Type B pancreatic cell (in vitro differentiated cells): ENCODE measurements at regions not wholly inside any gene's neighbourhood (a gene's known extent, or its start where the extent isn't known, plus 50 kb on each side); places are given as distances from the start of the nearest gene placed in this dataset.

Source experiments
- DNase-seq: peaks from one replicate; pipeline ENCODE4 v3.0.0; 2021; ENCODE audit warnings: mixed read lengths; ENCODE audit not compliant: unreplicated experiment; ENCODE audit errors: extremely low spot score
- H3K27ac Mint-ChIP-seq: 2 replicates; pipeline ENCODE4 v1.8.0; 2021; ENCODE audit warnings: mild to moderate bottlenecking, mixed read lengths
- H3K27me3 Mint-ChIP-seq: 2 replicates; pipeline ENCODE4 v1.8.0; 2021; ENCODE audit warnings: mixed read lengths
- H3K36me3 Mint-ChIP-seq: 2 replicates; pipeline ENCODE4 v1.8.0; 2021; ENCODE audit warnings: mixed read lengths
- H3K4me1 Mint-ChIP-seq: one replicate; pipeline ENCODE4 v1.8.0; 2021; ENCODE audit warnings: mixed read lengths; ENCODE audit not compliant: unreplicated experiment
- H3K4me3 Mint-ChIP-seq: 2 replicates; pipeline ENCODE4 v1.8.0; 2021; ENCODE audit warnings: mild to moderate bottlenecking, mixed read lengths
- H3K9me3 Mint-ChIP-seq: 2 replicates; pipeline ENCODE4 v1.8.0; 2021; ENCODE audit warnings: mixed read lengths
- TF ChIP-seq, protein P1 (sequence below): fragments of 200-600 bp; sonication (generic); conservative IDR thresholded peaks from 2 replicates; pipeline ENCODE4 v1.5.0; 2021; ENCODE audit warnings: antibody characterized with exemption, mild to moderate bottlenecking

DNA sequence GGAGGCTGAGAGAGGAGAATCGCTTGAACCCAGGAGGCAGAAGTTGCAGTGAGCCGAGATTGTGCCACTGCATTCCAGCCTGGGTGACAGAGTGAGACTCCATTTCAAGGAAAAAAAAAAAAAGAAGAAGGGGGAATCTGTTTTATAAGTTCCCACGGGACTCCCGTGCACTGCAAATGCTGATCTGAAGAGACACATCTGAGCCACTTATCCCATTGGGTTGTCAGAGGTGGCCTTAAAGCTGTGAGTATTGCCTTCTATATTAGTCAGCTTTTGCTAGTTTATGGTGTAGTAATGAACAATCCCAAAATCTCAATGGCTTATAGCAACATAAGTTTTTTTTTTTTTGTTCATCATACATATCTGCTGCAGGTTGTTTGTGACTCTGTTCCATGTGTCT, 82.8 kb downstream of the MRM1 start:
- Mint-ChIP-seq H3K27ac (no peak overlapping the region), H3K4me1 (peaks cover 4% of the 10 kb centered on the region), H3K4me3 (no peak overlapping the region), H3K36me3 (no peaks in the 10 kb centered on the region), H3K27me3 (peaks cover 45% of the 10 kb centered on the region), H3K9me3 (no peaks in the 10 kb centered on the region)
- TF ChIP-seq, protein P1, sequence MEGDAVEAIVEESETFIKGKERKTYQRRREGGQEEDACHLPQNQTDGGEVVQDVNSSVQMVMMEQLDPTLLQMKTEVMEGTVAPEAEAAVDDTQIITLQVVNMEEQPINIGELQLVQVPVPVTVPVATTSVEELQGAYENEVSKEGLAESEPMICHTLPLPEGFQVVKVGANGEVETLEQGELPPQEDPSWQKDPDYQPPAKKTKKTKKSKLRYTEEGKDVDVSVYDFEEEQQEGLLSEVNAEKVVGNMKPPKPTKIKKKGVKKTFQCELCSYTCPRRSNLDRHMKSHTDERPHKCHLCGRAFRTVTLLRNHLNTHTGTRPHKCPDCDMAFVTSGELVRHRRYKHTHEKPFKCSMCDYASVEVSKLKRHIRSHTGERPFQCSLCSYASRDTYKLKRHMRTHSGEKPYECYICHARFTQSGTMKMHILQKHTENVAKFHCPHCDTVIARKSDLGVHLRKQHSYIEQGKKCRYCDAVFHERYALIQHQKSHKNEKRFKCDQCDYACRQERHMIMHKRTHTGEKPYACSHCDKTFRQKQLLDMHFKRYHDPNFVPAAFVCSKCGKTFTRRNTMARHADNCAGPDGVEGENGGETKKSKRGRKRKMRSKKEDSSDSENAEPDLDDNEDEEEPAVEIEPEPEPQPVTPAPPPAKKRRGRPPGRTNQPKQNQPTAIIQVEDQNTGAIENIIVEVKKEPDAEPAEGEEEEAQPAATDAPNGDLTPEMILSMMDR: no peak
- no peak for DNase-seq

DNA sequence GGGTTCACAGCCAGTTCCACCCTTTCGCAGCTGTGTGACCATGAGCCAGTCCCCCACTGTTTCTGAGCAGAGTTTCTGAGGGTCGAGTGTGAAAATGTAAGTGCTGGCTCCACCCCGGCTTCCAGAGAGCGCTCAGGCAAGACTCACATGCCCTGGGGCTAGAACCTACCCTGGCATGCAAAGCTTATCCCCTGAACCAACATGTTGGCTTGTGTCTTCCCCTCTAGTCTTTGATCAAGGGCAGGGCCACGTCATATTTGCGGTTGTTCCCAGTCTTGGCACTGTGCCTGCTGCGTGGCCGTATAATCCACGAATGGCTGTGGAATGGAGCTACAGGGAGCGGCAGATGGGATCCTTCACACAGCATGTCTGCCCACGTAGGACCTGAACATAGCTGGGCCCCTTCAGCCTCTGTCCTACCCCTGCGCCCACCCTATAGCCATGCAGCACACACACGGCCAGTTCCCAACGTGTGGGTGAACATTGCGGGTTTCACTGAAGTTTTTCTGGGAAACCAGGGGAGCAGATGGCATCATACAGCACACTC, 84.8 kb downstream of the MRM1 start:
- peaks cover 55% of the 10 kb centered on the region for H3K27me3 Mint-ChIP-seq
- no peaks in the 10 kb centered on the region for H3K4me1 Mint-ChIP-seq
- H3K4me3 Mint-ChIP-seq: no peak overlapping the region
- DNase-seq: no peak
- H3K36me3 Mint-ChIP-seq: no peaks in the 10 kb centered on the region
- TF ChIP-seq, protein P1: no peak
- no peaks in the 10 kb centered on the region for H3K9me3 Mint-ChIP-seq
- no peak overlapping the region for H3K27ac Mint-ChIP-seq

DNA sequence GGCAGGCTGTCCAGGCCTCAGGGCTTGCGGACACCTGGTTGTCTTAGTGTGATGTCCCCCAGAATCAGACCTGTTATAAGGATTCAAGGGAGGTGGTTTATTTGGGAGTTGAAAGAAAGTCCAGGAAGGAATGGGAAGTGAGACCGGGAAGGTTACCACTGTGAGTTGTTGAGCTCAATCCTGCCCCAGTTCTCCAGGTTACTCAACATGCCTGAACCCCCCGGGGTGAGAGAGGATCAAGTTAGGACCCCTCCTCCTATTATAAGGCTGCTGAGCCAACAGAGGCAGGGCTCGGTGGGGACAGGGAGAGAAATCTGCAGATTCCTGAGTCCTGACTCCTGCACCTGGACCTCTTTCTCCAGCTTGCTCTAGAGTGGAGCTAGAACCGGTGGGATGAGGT, 86.4 kb downstream of the MRM1 start:
- Mint-ChIP-seq H3K36me3 (no peaks in the 10 kb centered on the region), H3K4me1 (no peaks in the 10 kb centered on the region), H3K9me3 (no peaks in the 10 kb centered on the region), H3K4me3 (no peak overlapping the region), H3K27ac (no peak overlapping the region), H3K27me3 (peaks cover 66% of the 10 kb centered on the region)
- TF ChIP-seq, protein P1: no peak
- DNase-seq: no peak

DNA sequence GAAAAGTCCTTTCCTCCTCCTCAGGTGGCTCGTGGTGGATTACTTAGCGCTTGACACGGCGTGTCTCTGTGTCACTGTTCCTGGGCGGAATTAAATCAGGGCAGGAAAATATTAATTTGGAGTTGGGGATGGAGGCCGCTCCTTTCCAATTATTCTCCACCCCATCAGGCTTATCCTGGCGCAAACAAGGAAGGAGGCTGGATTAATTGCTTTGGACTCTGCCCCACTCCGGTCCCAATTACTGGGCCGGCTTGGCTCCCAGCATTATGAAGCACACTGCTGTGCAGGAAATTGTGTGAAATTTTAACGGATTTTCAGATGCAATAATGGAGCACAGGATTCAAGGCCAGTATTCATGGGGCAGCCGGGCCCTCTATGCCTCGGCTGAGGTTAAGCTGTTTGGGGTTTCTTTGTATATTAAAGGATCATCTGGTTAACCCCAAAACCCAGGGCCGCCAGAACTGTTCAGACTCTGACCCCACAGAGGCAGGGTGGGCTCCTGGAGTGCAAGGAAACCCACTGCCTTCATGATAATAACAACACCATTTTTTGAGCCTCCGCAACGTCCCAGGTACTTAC, 87.8 kb downstream of the MRM1 start:
- DNase-seq: no peak
- H3K27me3 Mint-ChIP-seq: peaks cover 75% of the 10 kb centered on the region
- no peaks in the 10 kb centered on the region for H3K4me1 Mint-ChIP-seq
- H3K4me3 Mint-ChIP-seq: no peak overlapping the region
- no peaks in the 10 kb centered on the region for H3K36me3 Mint-ChIP-seq
- TF ChIP-seq, protein P1: no peak
- H3K27ac Mint-ChIP-seq: no peak overlapping the region
- no peaks in the 10 kb centered on the region for H3K9me3 Mint-ChIP-seq

DNA sequence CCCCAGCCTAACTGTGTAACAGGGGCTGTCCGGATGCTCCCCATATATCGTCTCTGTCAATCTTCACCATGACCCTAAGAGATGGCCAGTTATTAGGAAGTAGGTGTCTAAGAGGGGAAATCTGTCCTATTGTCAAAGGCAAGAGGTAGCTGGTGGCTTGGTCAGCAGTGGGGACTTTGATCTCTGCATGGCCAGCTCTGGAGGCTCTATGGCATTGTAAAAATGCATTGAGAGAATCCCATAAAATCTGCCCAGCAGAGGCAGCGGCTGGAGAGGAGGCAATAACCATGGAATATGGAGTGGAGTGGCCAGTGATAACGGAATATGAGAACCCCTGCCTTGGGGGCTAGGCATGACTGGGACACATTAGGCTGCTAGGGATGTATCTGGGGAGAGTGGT, 88.8 kb downstream of the MRM1 start:
- TF ChIP-seq, protein P1: no peak
- H3K4me3 Mint-ChIP-seq: no peak overlapping the region
- H3K9me3 Mint-ChIP-seq: no peaks in the 10 kb centered on the region
- no peaks in the 10 kb centered on the region for H3K4me1 Mint-ChIP-seq
- H3K27me3 Mint-ChIP-seq: peaks cover 77% of the 10 kb centered on the region
- no peak for DNase-seq
- no peaks in the 10 kb centered on the region for H3K36me3 Mint-ChIP-seq
- no peak overlapping the region for H3K27ac Mint-ChIP-seq
